Amygdala (tissue), 56 donors: ENCODE measurements at regions not wholly inside any gene's neighbourhood (a gene's known extent, or its start where the extent isn't known, plus 50 kb on each side); places are given as distances from the start of the nearest gene placed in this dataset.
A peak's percentile ranks its signal among the peaks of the same experiment; 100 is the strongest.

Source experiments
- DNase-seq, 56 donors: peaks; one replicate each; lab custom pipeline; 2025; lab: John Stamatoyannopoulos, UW

GRCh38 chrX:46447384-46447783, 97.8 kb downstream of the ZNF674 start:
- peak in 2 of 56 donors; percentile 13 to 33 for DNase-seq

GRCh38 chrX:46446727-46447378, 98.4 kb downstream of the ZNF674 start:
- peak; percentile 5 to 84 (median 60) for DNase-seq

- DNase-seq: no peak
Measured at GRCh38 chrX:46444011-46444410, 101.2 kb downstream of the ZNF674 start.

- DNase-seq: no peak
Measured at GRCh38 chrX:46436744-46437143, 108.5 kb downstream of the ZNF674 start.

- no peak for DNase-seq
Measured at GRCh38 chrX:46433892-46434291, 111.3 kb downstream of the ZNF674 start.

GRCh38 chrX:46408553-46409407, 136.4 kb downstream of the ZNF674 start:
- peak in 46 of 56 donors; percentile 0 to 78 (median 16) for DNase-seq

GRCh38 chrX:46407753-46408130, 137.5 kb downstream of the ZNF674 start:
- DNase-seq: no peak

GRCh38 chrX:46407036-46407752, 138.0 kb downstream of the ZNF674 start:
- no peak for DNase-seq

GRCh38 chrX:46404774-46405173, 140.4 kb downstream of the ZNF674 start:
- DNase-seq: no peak

- no peak for DNase-seq
Measured at GRCh38 chrX:46400530-46401443, 144.4 kb downstream of the ZNF674 start.

- no peak for DNase-seq
Measured at GRCh38 chrX:46398874-46399273, 146.3 kb downstream of the ZNF674 start.

- DNase-seq: no peak
Measured at GRCh38 chrX:46398126-46398525, 147.1 kb downstream of the ZNF674 start.

- no peak for DNase-seq
Measured at GRCh38 chrX:46386511-46386910, 158.7 kb downstream of the ZNF674 start.

GRCh38 chrX:46383006-46383405, 162.2 kb downstream of the ZNF674 start:
- DNase-seq: no peak

- DNase-seq: no peak
Measured at GRCh38 chrX:46382595-46382994, 162.6 kb downstream of the ZNF674 start.

GRCh38 chrX:46381630-46382029, 163.6 kb downstream of the ZNF674 start:
- peak in 1 of 56 donors; percentile 1 for DNase-seq

GRCh38 chrX:46380148-46380752, 165.0 kb downstream of the ZNF674 start:
- no peak for DNase-seq

- peak in 10 of 56 donors; percentile 0 to 13 (median 0) for DNase-seq
Measured at GRCh38 chrX:46376246-46376885, 168.9 kb downstream of the ZNF674 start.

- DNase-seq: no peak
Measured at GRCh38 chrX:46375831-46376230, 169.4 kb downstream of the ZNF674 start.
